Sigmoid colon (tissue), 6 donors: ENCODE measurements at regions not wholly inside any gene's neighbourhood (a gene's known extent, or its start where the extent isn't known, plus 50 kb on each side); places are given as distances from the start of the nearest gene placed in this dataset.

ENCODE experiments used
- DNase-seq: peaks from one replicate; pipeline ENCODE4 v3.0.0-alpha.2; 2019
- H3K27ac ChIP-seq, 4 donors: fragments of 200-600 bp; sonication (generic); one replicate each; pipeline ENCODE4 v1.5.1; 2016 to 2019; ENCODE audit warnings: mild to moderate bottlenecking in 1 of 4
- H3K27me3 ChIP-seq, 3 donors: fragments of 200-600 bp; sonication (generic); one replicate each; pipeline ENCODE4 v1.5.1; 2019; ENCODE audit warnings: mild to moderate bottlenecking in 1 of 3
- H3K36me3 ChIP-seq, 4 donors: fragments of 200-600 bp; sonication (generic); one replicate each; pipeline ENCODE4 v1.5.1; 2016 to 2019
- H3K4me1 ChIP-seq, 4 donors: fragments of 200-600 bp; sonication (generic); one replicate each; pipeline ENCODE4 v1.5.1; 2017 to 2019
- H3K4me3 ChIP-seq, 4 donors: fragments of 200-600 bp; sonication (generic); one replicate each; pipeline ENCODE4 v1.5.1; 2017 to 2019; ENCODE audit warnings: mild to moderate bottlenecking in 2 of 4, moderate library complexity in 1 of 4
- H3K9me3 ChIP-seq, 4 donors: fragments of 200-600 bp in 3 of 4; sonication (generic) in 3 of 4; one replicate each; pipeline versions ENCODE4 v1.5.1 to v1.6.1; 2013 to 2019
- CTCF ChIP-seq, 4 experiments: fragments of 450-650 bp in 3 of 4; fragments of 200-600 bp in 1 of 4; IDR thresholded peaks; one replicate each; pipeline ENCODE4 v1.5.1; 2016 to 2019; ENCODE audit warnings: antibody characterized with exemption in 4 of 4, mild to moderate bottlenecking in 3 of 4, moderate library complexity in 2 of 4
- EP300 ChIP-seq, 4 donors: sonication (generic); formaldehyde crosslinking; IDR thresholded peaks; one replicate each; pipeline ENCODE4 v1.6.1; 2017; ENCODE audit warnings: antibody characterized with exemption in 4 of 4
- POLR2A ChIP-seq, 2 donors: fragments of 450-650 bp; IDR thresholded peaks; one replicate each; pipeline ENCODE4 v1.6.1; 2016; ENCODE audit warnings: antibody characterized with exemption in 2 of 2, mild to moderate bottlenecking in 2 of 2, moderate library complexity in 2 of 2
- POLR2AphosphoS5 ChIP-seq, 4 donors: sonication (generic); formaldehyde crosslinking; IDR thresholded peaks; one replicate each; pipeline ENCODE4 v1.6.1; 2017; ENCODE audit warnings: antibody characterized with exemption in 4 of 4
- WGBS, 2 donors: extraction: QIAGEN DNeasy Blood & Tissue Kit; methylation state at CpG; one replicate each; pipeline ENCODE4 v1.1.7; 2013; 5-methylcytosine and 5-hydroxymethylcytosine counted together
- intact Hi-C: fragments of 100-400 bp; cut with DNase I; formaldehyde crosslinking; loops from one replicate; pipeline ENCODE4 v1.15.1; 2023
- donor health status: healthy with polysubstance abuse.
- donor health status: healthy.

GRCh38 chrX:35682476-35682875, 115.7 kb upstream of the MAGEB16 start:
- WGBS, 2 donors = 55 to 62% methylated on average over 2 of the region's 2 CpGs
- Histone ChIP-seq H3K27ac (no peak overlapping the region), H3K4me1 (no peaks in the 10 kb centered on the region), H3K4me3 (no peak overlapping the region), H3K9me3 (no peaks in the 10 kb centered on the region), H3K36me3 (no peaks in the 10 kb centered on the region), H3K27me3 (no peaks in the 10 kb centered on the region)
- TF ChIP-seq POLR2A (IDR thresholded peaks at IDR 0.05) (no peak), POLR2AphosphoS5 (IDR thresholded peaks at IDR 0.05) (no peak), EP300 (IDR thresholded peaks at IDR 0.05) (no peak), CTCF (IDR thresholded peaks at IDR 0.05) (no peak)
- intact Hi-C loops = no loop called here
- no peak for DNase-seq

GRCh38 chrX:35696760-35697234, 101.3 kb upstream of the MAGEB16 start:
- no peak for TF ChIP-seq POLR2AphosphoS5 (IDR thresholded peaks at IDR 0.05)
- no peak for TF ChIP-seq EP300 (IDR thresholded peaks at IDR 0.05)
- no peak for TF ChIP-seq POLR2A (IDR thresholded peaks at IDR 0.05)
- no peak for TF ChIP-seq CTCF (IDR thresholded peaks at IDR 0.05)
- Histone ChIP-seq H3K27me3 (no peaks in the 10 kb centered on the region), H3K36me3 (no peaks in the 10 kb centered on the region), H3K4me3 (no peak overlapping the region), H3K9me3 (no peaks in the 10 kb centered on the region), H3K27ac (no peak overlapping the region), H3K4me1 (no peaks in the 10 kb centered on the region)
- WGBS, 2 donors = 70 to 73% methylated on average over 2 of the region's 2 CpGs
- intact Hi-C loops = no loop called here
- no peak for DNase-seq

- intact Hi-C loops = no loop called here
- TF ChIP-seq POLR2A (IDR thresholded peaks at IDR 0.05) (no peak), EP300 (IDR thresholded peaks at IDR 0.05) (no peak), CTCF (IDR thresholded peaks at IDR 0.05) (no peak), POLR2AphosphoS5 (IDR thresholded peaks at IDR 0.05) (no peak)
- WGBS, 2 donors = 42 to 78% methylated on average over 2 of the region's 2 CpGs
Observed at GRCh38 chrX:35699642-35700041, 98.5 kb upstream of the MAGEB16 start.

GRCh38 chrX:35700121-35700520, 98.0 kb upstream of the MAGEB16 start:
- Histone ChIP-seq H3K4me3 (no peak overlapping the region), H3K36me3 (no peaks in the 10 kb centered on the region), H3K27me3 (no peaks in the 10 kb centered on the region), H3K4me1 (no peaks in the 10 kb centered on the region), H3K27ac (no peak overlapping the region), H3K9me3 (no peaks in the 10 kb centered on the region)
- 11 to 32% methylated on average over 1 of the region's 1 CpG for WGBS, 2 donors
- no peak for TF ChIP-seq CTCF (IDR thresholded peaks at IDR 0.05)
- no peak for TF ChIP-seq POLR2AphosphoS5 (IDR thresholded peaks at IDR 0.05)
- TF ChIP-seq EP300 (IDR thresholded peaks at IDR 0.05) = no peak
- no peak for TF ChIP-seq POLR2A (IDR thresholded peaks at IDR 0.05)
- intact Hi-C loops = no loop called here
- DNase-seq = no peak

More at GRCh38 chrX:35699642-35700041, 98.5 kb upstream of the MAGEB16 start:
- no peak overlapping the region for H3K27ac ChIP-seq
- DNase-seq = no peak
- no peak overlapping the region for H3K4me3 ChIP-seq
- no peaks in the 10 kb centered on the region for H3K9me3 ChIP-seq
- H3K27me3 ChIP-seq = no peaks in the 10 kb centered on the region
- H3K36me3 ChIP-seq = no peaks in the 10 kb centered on the region
- no peaks in the 10 kb centered on the region for H3K4me1 ChIP-seq

GRCh38 chrX:35711281-35711680, 86.9 kb upstream of the MAGEB16 start:
- no peak for DNase-seq
- Histone ChIP-seq H3K27ac (no peak overlapping the region), H3K4me3 (no peak overlapping the region), H3K36me3 (no peaks in the 10 kb centered on the region), H3K9me3 (no peaks in the 10 kb centered on the region), H3K27me3 (no peaks in the 10 kb centered on the region), H3K4me1 (no peaks in the 10 kb centered on the region)
- intact Hi-C loops = no loop called here
- TF ChIP-seq EP300 (IDR thresholded peaks at IDR 0.05) (no peak), CTCF (IDR thresholded peaks at IDR 0.05) (no peak), POLR2AphosphoS5 (IDR thresholded peaks at IDR 0.05) (no peak), POLR2A (IDR thresholded peaks at IDR 0.05) (no peak)
